ENCODE measurements at regions not wholly inside any gene's neighbourhood (a gene's known extent, or its start where the extent isn't known, plus 50 kb on each side); places are given as distances from the start of the nearest gene placed in this dataset.

DNA sequence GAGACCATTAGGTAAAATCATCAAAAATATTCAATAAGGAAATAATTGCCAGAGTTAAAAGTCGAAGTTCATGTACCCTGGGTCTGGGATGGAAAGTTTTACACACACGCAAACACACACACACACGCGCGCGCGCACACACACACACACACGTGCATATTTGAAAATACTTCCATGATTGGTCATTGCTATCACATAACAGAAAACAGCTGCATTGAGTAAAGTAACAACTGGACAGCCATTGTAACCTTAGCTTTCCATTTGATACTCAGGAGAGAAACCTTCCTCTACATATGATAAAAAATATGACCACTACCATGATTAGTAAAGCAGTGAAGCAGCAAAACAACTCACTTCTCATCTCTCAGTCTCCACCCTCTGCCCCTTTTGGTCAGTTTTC, 490.0 kb upstream of the SGCG start:
- no TSS peak for BruUV-seq (replicated peaks)
- ChIA-PET RAD21 (ENCODE audit: low non-redundant PET in 1 of 2, low total read pairs in 2 of 2, uncharacterized antibody in 2 of 2, unreplicated experiment in 2 of 2) (no interaction called here), POLR2A (no interaction called here), CTCF (no interaction called here)
- Histone ChIP-seq H2AFZ (ENCODE audit: low read depth, low read length, poor library complexity, severe bottlenecking) (no peak overlapping the region), H3K9me3 (ENCODE audit: control insufficient read depth in 1 of 2, insufficient read depth in 1 of 2, low read depth in 1 of 2, low read length in 2 of 2) (peaks cover 0 to 4% of the 10 kb centered on the region in 2 experiments; a peak in 1 of 4 replicates), H3K4me2 (ENCODE audit: low read length) (no peak overlapping the region), H3K9me2 (ENCODE audit: insufficient read depth) (no peaks in the 10 kb centered on the region), H4K20me1 (ENCODE audit: insufficient read depth) (no peaks in the 10 kb centered on the region), H3K36me3 (ENCODE audit: control insufficient read depth in 1 of 2, insufficient read depth in 2 of 2, low read length in 2 of 2) (no peaks in the 10 kb centered on the region), H3K9ac (ENCODE audit: low read length) (no peak overlapping the region), H3K27ac (ENCODE audit: low read depth, low read length) (no peak overlapping the region), H3K4me3 (replicated peaks in 1 of 2; ENCODE audit: low read depth in 1 of 2, low read length in 2 of 2) (no peak overlapping the region), H3K27me3 (ENCODE audit: insufficient read depth, low read length) (no peaks in the 10 kb centered on the region), H3K4me1 (ENCODE audit: control insufficient read depth in 1 of 2, insufficient read depth in 2 of 2, low read length in 2 of 2) (no peaks in the 10 kb centered on the region), H3K79me2 (ENCODE audit: insufficient read depth, low read length) (no peaks in the 10 kb centered on the region)
- no peak for DNase-seq (ENCODE audit: low read depth, low spot score)
- intact Hi-C loops (cut with micrococcal nuclease) = no loop called here
- ATAC-seq = no peak
- TF ChIP-seq MAX (IDR thresholded peaks at IDR 0.05) = no peak
- no peak for TF ChIP-seq POLR2A (IDR thresholded peaks at IDR 0.05; ENCODE audit: borderline replicate concordance, extremely low read depth, insufficient read depth, insufficient read length)
- TF ChIP-seq ZFX (IDR thresholded peaks at IDR 0.05) = no peak
- TF ChIP-seq ELF1 (IDR thresholded peaks at IDR 0.05; ENCODE audit: borderline replicate concordance, low read depth) = no peak
- TF ChIP-seq, protein P1, sequence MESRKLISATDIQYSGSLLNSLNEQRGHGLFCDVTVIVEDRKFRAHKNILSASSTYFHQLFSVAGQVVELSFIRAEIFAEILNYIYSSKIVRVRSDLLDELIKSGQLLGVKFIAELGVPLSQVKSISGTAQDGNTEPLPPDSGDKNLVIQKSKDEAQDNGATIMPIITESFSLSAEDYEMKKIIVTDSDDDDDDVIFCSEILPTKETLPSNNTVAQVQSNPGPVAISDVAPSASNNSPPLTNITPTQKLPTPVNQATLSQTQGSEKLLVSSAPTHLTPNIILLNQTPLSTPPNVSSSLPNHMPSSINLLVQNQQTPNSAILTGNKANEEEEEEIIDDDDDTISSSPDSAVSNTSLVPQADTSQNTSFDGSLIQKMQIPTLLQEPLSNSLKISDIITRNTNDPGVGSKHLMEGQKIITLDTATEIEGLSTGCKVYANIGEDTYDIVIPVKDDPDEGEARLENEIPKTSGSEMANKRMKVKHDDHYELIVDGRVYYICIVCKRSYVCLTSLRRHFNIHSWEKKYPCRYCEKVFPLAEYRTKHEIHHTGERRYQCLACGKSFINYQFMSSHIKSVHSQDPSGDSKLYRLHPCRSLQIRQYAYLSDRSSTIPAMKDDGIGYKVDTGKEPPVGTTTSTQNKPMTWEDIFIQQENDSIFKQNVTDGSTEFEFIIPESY (IDR thresholded peaks at IDR 0.05; ENCODE audit: extremely low read depth, insufficient replicate concordance, low read length) = no peak
- TF ChIP-seq CBX3 (IDR thresholded peaks at IDR 0.05; ENCODE audit: low read depth) = no peak

GRCh38 chr13:22693691-22694090, 487.1 kb upstream of the SGCG start:
- Histone ChIP-seq H3K27ac (ENCODE audit: low read depth, low read length) (no peak overlapping the region), H3K9ac (ENCODE audit: low read length) (no peak overlapping the region), H3K4me2 (ENCODE audit: low read length) (no peak overlapping the region), H3K4me1 (ENCODE audit: control insufficient read depth in 1 of 2, insufficient read depth in 2 of 2, low read length in 2 of 2) (no peaks in the 10 kb centered on the region), H3K9me3 (ENCODE audit: control insufficient read depth in 1 of 2, insufficient read depth in 1 of 2, low read depth in 1 of 2, low read length in 2 of 2) (peaks cover 0 to 4% of the 10 kb centered on the region in 2 experiments; a peak in 1 of 4 replicates), H3K4me3 (replicated peaks in 1 of 2; ENCODE audit: low read depth in 1 of 2, low read length in 2 of 2) (no peak overlapping the region), H3K79me2 (ENCODE audit: insufficient read depth, low read length) (no peaks in the 10 kb centered on the region), H4K20me1 (ENCODE audit: insufficient read depth) (no peaks in the 10 kb centered on the region), H3K9me2 (ENCODE audit: insufficient read depth) (no peaks in the 10 kb centered on the region), H3K27me3 (ENCODE audit: insufficient read depth, low read length) (no peaks in the 10 kb centered on the region), H3K36me3 (ENCODE audit: control insufficient read depth in 1 of 2, insufficient read depth in 2 of 2, low read length in 2 of 2) (no peaks in the 10 kb centered on the region), H2AFZ (ENCODE audit: low read depth, low read length, poor library complexity, severe bottlenecking) (no peak overlapping the region)
- ATAC-seq (no peak), DNase-seq (ENCODE audit: low read depth, low spot score) (no peak)
- intact Hi-C loops (cut with micrococcal nuclease) = no loop called here
- CTCF ChIA-PET = no interaction called here
- POLR2A ChIA-PET = no interaction called here
- no TSS peak for BruUV-seq (replicated peaks)
- TF ChIP-seq SRF (IDR thresholded peaks at IDR 0.05; ENCODE audit: low read depth) (no peak), EZH2phosphoT487 (IDR thresholded peaks at IDR 0.05; ENCODE audit: borderline replicate concordance) (no peak), EZH2 (IDR thresholded peaks at IDR 0.05) (no peak), CEBPB (IDR thresholded peaks at IDR 0.05; ENCODE audit: low read depth) (no peak), TCF7L2 (IDR thresholded peaks at IDR 0.05; ENCODE audit: borderline replicate concordance, extremely low read depth, insufficient read depth, insufficient read length) (no peak), SP1 (IDR thresholded peaks at IDR 0.05; ENCODE audit: low read depth) (no peak), ELF1 (IDR thresholded peaks at IDR 0.05; ENCODE audit: borderline replicate concordance, low read depth) (no peak), ZFX (IDR thresholded peaks at IDR 0.05) (no peak)
- TF ChIP-seq, protein P2, sequence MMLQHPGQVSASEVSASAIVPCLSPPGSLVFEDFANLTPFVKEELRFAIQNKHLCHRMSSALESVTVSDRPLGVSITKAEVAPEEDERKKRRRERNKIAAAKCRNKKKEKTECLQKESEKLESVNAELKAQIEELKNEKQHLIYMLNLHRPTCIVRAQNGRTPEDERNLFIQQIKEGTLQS (IDR thresholded peaks at IDR 0.05) = no peak
- RAD21 ChIA-PET (ENCODE audit: low non-redundant PET in 1 of 2, low total read pairs in 2 of 2, uncharacterized antibody in 2 of 2, unreplicated experiment in 2 of 2) = no interaction called here

All from HCT116 (cell line).